ENCODE measurements at regions not wholly inside any gene's neighbourhood (a gene's known extent, or its start where the extent isn't known, plus 50 kb on each side); places are given as distances from the start of the nearest gene placed in this dataset.

DNA sequence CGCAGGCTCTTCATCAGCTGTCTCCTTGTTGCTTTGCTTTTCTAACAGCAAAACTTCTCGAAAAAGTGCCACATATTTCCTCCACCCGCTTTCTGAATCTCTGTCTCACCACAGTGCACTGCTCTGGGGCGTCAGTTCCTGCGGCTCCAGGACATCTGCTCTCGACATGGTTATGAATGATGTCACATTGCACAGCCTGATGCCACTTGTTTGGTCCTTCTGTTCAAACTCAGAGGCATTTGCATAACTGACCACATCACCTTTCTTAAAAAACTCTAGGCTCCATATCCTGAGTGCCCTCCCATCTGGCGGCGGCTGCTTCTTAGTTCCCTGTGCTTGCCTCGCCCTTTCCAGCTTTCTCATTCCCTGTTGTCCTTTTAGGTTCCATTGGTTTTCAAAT, 469.3 kb upstream of the COBL start:
- TF ChIP-seq CTCF (IDR thresholded peaks at IDR 0.05) (no peak), POLR2AphosphoS5 (IDR thresholded peaks at IDR 0.05) (no peak), POLR2A (IDR thresholded peaks at IDR 0.05) (no peak)
